Fibroblast of mammary gland (primary cell): ENCODE measurements at regions not wholly inside any gene's neighbourhood (a gene's known extent, or its start where the extent isn't known, plus 50 kb on each side); places are given as distances from the start of the nearest gene placed in this dataset.

Experiments
- DNase-seq: peaks from one replicate; pipeline ENCODE4 v3.0.0-alpha.2; 2010; ENCODE audit warnings: low read depth
- H3K4me3 ChIP-seq: 2 replicates; pipeline ENCODE4 v1.5.1; 2011; ENCODE audit warnings: low read depth, mild to moderate bottlenecking, low read length, moderate library complexity; ENCODE audit not compliant: control insufficient read depth
- TF ChIP-seq, protein P1 (sequence below): conservative IDR thresholded peaks from 2 replicates; pipeline ENCODE4 v1.5.1; 2011; ENCODE audit warnings: low read depth, low read length, inconsistent platforms; ENCODE audit not compliant: control insufficient read depth, insufficient read depth

GRCh38 chr21:39118061-39118460 lies 65.2 kb downstream of the PSMG1 start:
- DNase-seq = no peak
- H3K4me3 ChIP-seq = no peak overlapping the region
- TF ChIP-seq, protein P1, sequence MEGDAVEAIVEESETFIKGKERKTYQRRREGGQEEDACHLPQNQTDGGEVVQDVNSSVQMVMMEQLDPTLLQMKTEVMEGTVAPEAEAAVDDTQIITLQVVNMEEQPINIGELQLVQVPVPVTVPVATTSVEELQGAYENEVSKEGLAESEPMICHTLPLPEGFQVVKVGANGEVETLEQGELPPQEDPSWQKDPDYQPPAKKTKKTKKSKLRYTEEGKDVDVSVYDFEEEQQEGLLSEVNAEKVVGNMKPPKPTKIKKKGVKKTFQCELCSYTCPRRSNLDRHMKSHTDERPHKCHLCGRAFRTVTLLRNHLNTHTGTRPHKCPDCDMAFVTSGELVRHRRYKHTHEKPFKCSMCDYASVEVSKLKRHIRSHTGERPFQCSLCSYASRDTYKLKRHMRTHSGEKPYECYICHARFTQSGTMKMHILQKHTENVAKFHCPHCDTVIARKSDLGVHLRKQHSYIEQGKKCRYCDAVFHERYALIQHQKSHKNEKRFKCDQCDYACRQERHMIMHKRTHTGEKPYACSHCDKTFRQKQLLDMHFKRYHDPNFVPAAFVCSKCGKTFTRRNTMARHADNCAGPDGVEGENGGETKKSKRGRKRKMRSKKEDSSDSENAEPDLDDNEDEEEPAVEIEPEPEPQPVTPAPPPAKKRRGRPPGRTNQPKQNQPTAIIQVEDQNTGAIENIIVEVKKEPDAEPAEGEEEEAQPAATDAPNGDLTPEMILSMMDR = no peak

GRCh38 chr21:39117440-39117970 lies 65.7 kb downstream of the PSMG1 start:
- no peak overlapping the region for H3K4me3 ChIP-seq
- DNase-seq = no peak
- TF ChIP-seq, protein P1 = no peak

DNA sequence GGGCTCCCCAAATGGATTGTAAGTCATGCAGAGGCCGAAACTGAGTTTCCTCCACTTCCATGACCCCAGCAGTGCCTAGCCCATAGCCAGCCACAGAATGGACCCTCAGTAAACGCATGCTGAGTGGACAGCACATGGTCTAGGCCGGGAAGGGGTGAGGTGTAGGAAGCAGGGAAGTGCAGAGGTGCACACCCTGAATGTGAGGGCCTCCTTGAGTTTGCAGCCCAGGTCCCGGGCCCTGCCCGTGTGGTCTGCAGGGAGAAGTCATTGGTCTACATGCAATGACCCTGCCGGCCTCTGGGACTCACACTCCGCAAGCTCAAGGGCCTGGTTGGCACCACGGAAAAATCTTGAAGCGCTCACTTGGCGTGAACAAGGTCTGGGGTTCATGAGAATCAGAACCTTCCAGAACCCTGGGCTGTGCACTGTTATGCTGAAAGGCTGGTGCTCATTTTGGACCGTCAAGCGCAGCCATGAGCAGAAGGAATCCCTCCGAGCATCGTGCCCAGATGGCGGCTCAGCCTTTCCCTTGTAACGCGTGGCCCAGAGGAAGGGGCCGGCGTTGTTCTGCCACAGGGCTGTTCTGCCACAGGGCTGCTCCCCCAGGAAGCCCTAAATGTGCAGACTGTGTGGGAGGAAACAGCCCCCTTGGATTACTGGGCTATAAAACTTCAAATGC lies 66.4 kb downstream of the PSMG1 start:
- TF ChIP-seq, protein P1 = no peak
- DNase-seq = no peak
- H3K4me3 ChIP-seq = no peak overlapping the region

- TF ChIP-seq, protein P1 = no peak
- no peak for DNase-seq
- no peak overlapping the region for H3K4me3 ChIP-seq
Observed at GRCh38 chr21:39115576-39116235, 67.5 kb downstream of the PSMG1 start.

GRCh38 chr21:39114871-39115575 lies 68.2 kb downstream of the PSMG1 start:
- H3K4me3 ChIP-seq = no peak overlapping the region
- TF ChIP-seq, protein P1 = no peak
- peak; percentile 56 for DNase-seq

DNA sequence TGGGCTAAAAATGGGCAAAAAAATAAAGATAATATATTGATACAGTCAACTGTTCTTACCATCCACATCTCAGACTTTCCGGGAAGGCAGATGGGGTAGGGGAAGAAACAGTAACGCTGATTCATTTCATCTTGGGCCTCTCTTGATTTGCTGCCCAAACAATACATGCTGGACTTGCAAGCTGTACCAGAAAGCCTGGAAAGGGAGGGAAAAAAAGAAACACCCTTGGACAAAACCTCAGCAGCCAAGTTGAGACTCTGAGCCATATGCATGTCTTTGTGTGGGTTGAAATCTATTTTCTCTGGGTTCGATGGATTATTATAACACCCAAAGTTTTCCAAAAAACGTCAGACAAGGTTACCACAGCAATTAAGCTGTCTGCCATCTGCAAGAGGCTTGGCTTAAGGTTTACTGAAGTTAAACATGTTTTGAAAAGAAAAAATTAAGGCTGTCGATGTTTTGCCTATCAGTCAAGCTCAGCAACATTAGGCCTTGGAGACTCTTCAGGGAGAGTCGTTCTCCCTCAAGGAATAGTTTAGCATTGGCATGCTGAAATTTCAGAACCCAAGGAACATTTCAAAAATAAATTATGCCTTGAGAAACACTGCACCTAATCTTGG lies 71.2 kb downstream of the PSMG1 start:
- H3K4me3 ChIP-seq = no peak overlapping the region
- peak; percentile 26 for DNase-seq
- TF ChIP-seq, protein P1 = no peak
